H1 (cell line): ENCODE measurements at regions not wholly inside any gene's neighbourhood (a gene's known extent, or its start where the extent isn't known, plus 50 kb on each side); places are given as distances from the start of the nearest gene placed in this dataset.

Experiments used
- CTCF ChIA-PET: fragments of 300-600 bp; sonication (Branson Sonifier 250); formaldehyde crosslinking; loops from one replicate; lab custom pipeline; 2021; ENCODE audit not compliant: partially characterized antibody; lab: Charles Lee
- POLR2A ChIA-PET: fragments of 300-600 bp; sonication (Branson Sonifier 250); formaldehyde crosslinking; loops from one replicate; lab custom pipeline; 2021; ENCODE audit warnings: inconsistent platforms; ENCODE audit not compliant: partially characterized antibody; lab: Charles Lee
- DNase-seq, 2 experiments: peaks; one replicate each; pipeline versions ENCODE4 v3.0.0 to v3.0.0-alpha.2; 2010 to 2022; ENCODE audit warnings: low spot score in 2 of 2, low read depth in 1 of 2, mixed read lengths in 1 of 2
- FAIRE-seq: peaks from 2 replicates; lab custom pipeline; 2011; peaks lifted over from hg19 to GRCh38; lab: Jason Lieb, UNC
- H2AFZ ChIP-seq: 2 replicates; pipeline ENCODE4 v1.8.1; 2012; ENCODE audit warnings: low read length, inconsistent platforms
- H2AK5ac ChIP-seq: 2 replicates; pipeline ENCODE4 v1.6.1; 2013; ENCODE audit warnings: low read depth, low read length
- H2BK120ac ChIP-seq: replicated peaks from 2 replicates; pipeline ENCODE3; 2013; ENCODE audit warnings: low read depth, low read length, inconsistent platforms
- H2BK12ac ChIP-seq: 2 replicates; pipeline ENCODE4 v1.6.1; 2013; ENCODE audit warnings: low read depth, low read length
- H2BK15ac ChIP-seq: 2 replicates; pipeline ENCODE4 v1.6.1; 2013; ENCODE audit warnings: low read length
- H2BK20ac ChIP-seq: 2 replicates; pipeline ENCODE4 v1.6.1; 2013; ENCODE audit warnings: low read length
- H2BK5ac ChIP-seq: 2 replicates; pipeline ENCODE4 v1.6.1; 2013; ENCODE audit warnings: low read depth, low read length
- H3K14ac ChIP-seq: 2 replicates; pipeline ENCODE4 v1.6.1; 2013; ENCODE audit warnings: inconsistent platforms; ENCODE audit not compliant: insufficient read length
- H3K18ac ChIP-seq: 2 replicates; pipeline ENCODE4 v1.6.1; 2013; ENCODE audit warnings: low read length; ENCODE audit errors: extremely low read depth
- H3K23ac ChIP-seq: 2 replicates; pipeline ENCODE4 v1.6.1; 2013; ENCODE audit warnings: inconsistent platforms; ENCODE audit not compliant: insufficient read length
- H3K23me2 ChIP-seq: 2 replicates; pipeline ENCODE4 v1.6.1; 2013; ENCODE audit warnings: low read depth, low read length
- H3K27ac ChIP-seq: 2 replicates; pipeline ENCODE4 v1.6.1; 2011; ENCODE audit warnings: low read depth, low read length, inconsistent platforms
- H3K27me3 ChIP-seq, 4 experiments: replicated peaks in 1 of 4; 1 replicate in 1 of 4; 2 replicates in 3 of 4; pipeline versions ENCODE4 v1.6.1 to v1.8.1; 2011 to 2013; ENCODE audit warnings: low read length in 3 of 4, mild to moderate bottlenecking in 3 of 4, inconsistent platforms in 2 of 4, mixed read lengths in 2 of 4, moderate library complexity in 1 of 4; ENCODE audit not compliant: control insufficient read depth in 3 of 4, insufficient read depth in 3 of 4; ENCODE audit errors: extremely low read depth in 1 of 4
- H3K36me3 ChIP-seq, 4 experiments: 2 replicates each; pipeline versions ENCODE4 v1.6.1 to v1.8.1; 2011 to 2013; ENCODE audit warnings: mild to moderate bottlenecking in 4 of 4, low read length in 3 of 4, moderate library complexity in 2 of 4, control low read depth in 1 of 4, inconsistent platforms in 1 of 4; ENCODE audit not compliant: insufficient read depth in 4 of 4, control insufficient read depth in 2 of 4
- H3K4ac ChIP-seq: replicated peaks from 2 replicates; pipeline ENCODE3; 2013; ENCODE audit warnings: low read length, low read depth, mixed read lengths, inconsistent platforms; ENCODE audit not compliant: insufficient read length
- H3K4me1 ChIP-seq, 4 experiments: replicated peaks in 1 of 4; 1 replicate in 1 of 4; 2 replicates in 3 of 4; pipeline versions ENCODE4 v1.6.1 to v1.8.1; 2011 to 2013; ENCODE audit warnings: low read length in 3 of 4, inconsistent platforms in 2 of 4, mixed read lengths in 1 of 4; ENCODE audit not compliant: insufficient read depth in 4 of 4, control insufficient read depth in 3 of 4
- H3K4me2 ChIP-seq, 2 experiments: 2 replicates each; pipeline versions ENCODE4 v1.6.1 to v1.8.1; 2011 to 2013; ENCODE audit warnings: low read depth in 2 of 2, low read length in 2 of 2, control low read depth in 1 of 2, inconsistent platforms in 1 of 2, mild to moderate bottlenecking in 1 of 2; ENCODE audit not compliant: insufficient read depth in 1 of 2
- H3K4me3 ChIP-seq, 4 experiments: fragments of 200-600, 300-600 bp in 1 of 4; sonication (generic), shearing (Covaris generic), sonication (Bioruptor Twin) in 1 of 4; 2 replicates each; pipeline versions ENCODE4 v1.5.1 to v1.8.1; 2011 to 2016; ENCODE audit warnings: low read length in 4 of 4, low read depth in 3 of 4, control low read depth in 2 of 4, inconsistent platforms in 2 of 4, mild to moderate bottlenecking in 2 of 4, mixed read lengths in 1 of 4, moderate library complexity in 1 of 4; ENCODE audit not compliant: insufficient read depth in 2 of 4; ENCODE audit errors: extremely low read depth in 1 of 4
- H3K56ac ChIP-seq: replicated peaks from 2 replicates; pipeline ENCODE3; 2013; ENCODE audit warnings: low read depth, mild to moderate bottlenecking, mixed read lengths, low read length, inconsistent platforms; ENCODE audit not compliant: insufficient read length
- H3K79me1 ChIP-seq: 2 replicates; pipeline ENCODE4 v1.6.1; 2013; ENCODE audit warnings: low read depth, low read length, control low read depth
- H3K79me2 ChIP-seq, 2 experiments: 2 replicates each; pipeline versions ENCODE4 v1.6.1 to v1.8.1; 2012 to 2013; ENCODE audit warnings: low read length in 2 of 2, mild to moderate bottlenecking in 2 of 2, inconsistent platforms in 1 of 2; ENCODE audit not compliant: insufficient read depth in 2 of 2, control insufficient read depth in 1 of 2
- H3K9ac ChIP-seq, 4 experiments: replicated peaks in 1 of 4; 1 replicate in 1 of 4; 2 replicates in 3 of 4; pipeline versions ENCODE4 v1.6.1 to v1.8.1; 2011 to 2013; ENCODE audit warnings: low read depth in 3 of 4, low read length in 3 of 4, control low read depth in 2 of 4, mild to moderate bottlenecking in 2 of 4, moderate library complexity in 2 of 4, inconsistent platforms in 1 of 4; ENCODE audit errors: extremely low read depth in 1 of 4
- H3K9me3 ChIP-seq, 2 experiments: 2 replicates each; pipeline versions ENCODE4 v1.6.1 to v1.8.1; 2012 to 2013; ENCODE audit warnings: mild to moderate bottlenecking in 2 of 2, moderate library complexity in 2 of 2, control low read depth in 1 of 2, inconsistent platforms in 1 of 2, low read depth in 1 of 2, low read length in 1 of 2, mixed read lengths in 1 of 2; ENCODE audit not compliant: insufficient read depth in 2 of 2
- H4K20me1 ChIP-seq, 2 experiments: replicated peaks in 1 of 2; 2 replicates each; pipeline versions ENCODE3 to v1.8.1; 2011 to 2013; ENCODE audit warnings: inconsistent platforms in 2 of 2, low read length in 2 of 2, mild to moderate bottlenecking in 1 of 2; ENCODE audit not compliant: insufficient read depth in 2 of 2, control insufficient read depth in 1 of 2
- H4K5ac ChIP-seq: 2 replicates; pipeline ENCODE4 v1.6.1; 2013; ENCODE audit warnings: low read length, low read depth, mixed read lengths, inconsistent platforms; ENCODE audit not compliant: insufficient read length
- H4K8ac ChIP-seq: 2 replicates; pipeline ENCODE4 v1.8.0; 2013; ENCODE audit warnings: mild to moderate bottlenecking, moderate library complexity, low read length, inconsistent platforms; ENCODE audit not compliant: insufficient read depth; ENCODE audit errors: extremely low read depth
- H4K91ac ChIP-seq: replicated peaks from 2 replicates; pipeline ENCODE3; 2013; ENCODE audit warnings: low read length, mixed read lengths, inconsistent platforms; ENCODE audit not compliant: insufficient read length
- POLR2AphosphoS5 ChIP-seq: IDR thresholded peaks from 2 replicates; pipeline ENCODE4 v1.6.1; 2011; ENCODE audit warnings: low read depth, low read length
- SIRT6 ChIP-seq: IDR thresholded peaks from one replicate; pipeline ENCODE4 v1.7.1; 2012; ENCODE audit warnings: low read length, inconsistent platforms
- SP1 ChIP-seq: IDR thresholded peaks from 2 replicates; pipeline ENCODE4 v1.6.1; 2011; ENCODE audit warnings: low read depth, low read length
- WGBS, 2 experiments: shearing (Covaris generic) in 1 of 2; methylation state at CpG; one replicate each; pipeline versions ENCODE4 v1.1.6 to v1.1.7; 2013 to 2015; ENCODE audit warnings: low lambda C conversion rate in 2 of 2, mixed read lengths in 2 of 2, inconsistent platforms in 1 of 2, low coverage in 1 of 2, missing lambda C conversion rate in 1 of 2; ENCODE audit not compliant: insufficient replicate concordance in 2 of 2, insufficient coverage in 1 of 2, insufficient read length in 1 of 2; ENCODE audit errors: extremely low coverage in 1 of 2, missing lambda C conversion rate in 1 of 2; 5-methylcytosine and 5-hydroxymethylcytosine counted together

GRCh38 chr1:198829356-198829755 lies 190.5 kb downstream of the PTPRC start:
- 90% methylated on average over 2 of the region's 2 CpGs; no CpG with 5 or more reads in 1 of the 2 experiments for WGBS, 2 experiments
- no peaks in the 10 kb centered on the region for H3K79me1 ChIP-seq
- H2BK120ac ChIP-seq = no peak overlapping the region
- DNase-seq (no peak), FAIRE-seq (no peak)
- H4K20me1 ChIP-seq = no peaks in the 10 kb centered on the region
- H3K4me3 ChIP-seq = no peak overlapping the region
- no peak overlapping the region for H2AK5ac ChIP-seq
- H3K4me2 ChIP-seq = no peak overlapping the region
- peaks cover 0 to 3% (median 0%) of the 10 kb centered on the region in 4 experiments; a peak in 1 of 7 replicates for H3K4me1 ChIP-seq
- no peak overlapping the region for H2BK5ac ChIP-seq
- H3K14ac ChIP-seq = no peak overlapping the region
- H4K8ac ChIP-seq = no peak overlapping the region
- no peaks in the 10 kb centered on the region for H3K9me3 ChIP-seq
- no peak overlapping the region for H2BK15ac ChIP-seq
- no peak overlapping the region for H3K18ac ChIP-seq
- POLR2A ChIA-PET = no interaction called here
- no peak overlapping the region for H3K23ac ChIP-seq
- no peak overlapping the region for H4K5ac ChIP-seq
- no peaks in the 10 kb centered on the region for H3K27me3 ChIP-seq
- TF ChIP-seq SIRT6 = no peak
- TF ChIP-seq POLR2AphosphoS5 = no peak
- TF ChIP-seq SP1 = no peak
- TF ChIP-seq, all 59 proteins: peak for 0
- Histone ChIP-seq H3K4ac (no peak overlapping the region), H3K79me2 (no peaks in the 10 kb centered on the region), H3K27ac (no peak overlapping the region), H3K23me2 (no peaks in the 10 kb centered on the region), H2BK20ac (no peak overlapping the region), H4K91ac (no peak overlapping the region), H3K9ac (no peak overlapping the region), H3K56ac (no peak overlapping the region), H3K36me3 (no peaks in the 10 kb centered on the region), H2BK12ac (no peak overlapping the region), H2AFZ (no peak overlapping the region; the same call in 1 of the 2 replicates)
- CTCF ChIA-PET = interaction anchor here (0.7 to 2.1 kb wide), 4 partner anchors 9 to 690 kb away, joined by 3 to 5 read pairs (median 4); no protein-coding TSS in a partner anchor
